ENCODE measurements at regions not wholly inside any gene's neighbourhood (a gene's known extent, or its start where the extent isn't known, plus 50 kb on each side); places are given as distances from the start of the nearest gene placed in this dataset.
"Not testable (repeated sequence)": the region's sequence is repeated elsewhere in the genome, so short reads cannot be mapped to it uniquely, and the experiment has no call there.

GRCh38 chr2:111271647-111272304, 151.1 kb downstream of the BCL2L11 start:
- not testable (repeated sequence) for H3K4me3 ChIP-seq (ENCODE audit: low read length)

GRCh38 chr2:111273007-111273406, 152.3 kb downstream of the BCL2L11 start:
- not testable (repeated sequence) for H4K8ac ChIP-seq (ENCODE audit: low read depth, low read length)

More at GRCh38 chr2:111271647-111272304, 151.1 kb downstream of the BCL2L11 start:
- DNase-seq; H2BK15ac ChIP-seq (replicated peaks; ENCODE audit: low read depth); H3K4me2 ChIP-seq (ENCODE audit: low read length); H3K9ac ChIP-seq (ENCODE audit: low read length); H3K27me3 ChIP-seq (ENCODE audit: insufficient read depth, low read length, poor library complexity); H2BK5ac ChIP-seq (ENCODE audit: low read length); H4K5ac ChIP-seq (ENCODE audit: low read length); H3K36me3 ChIP-seq (ENCODE audit: control insufficient read depth, insufficient read depth, low read length); H3K27ac ChIP-seq (ENCODE audit: low read depth, low read length); H2AK5ac ChIP-seq (ENCODE audit: low read length); H3K23ac ChIP-seq (ENCODE audit: low read length); H3K18ac ChIP-seq (ENCODE audit: low read length); H3K79me1 ChIP-seq (ENCODE audit: low read length); H3K4ac ChIP-seq (ENCODE audit: low read depth, low read length); H2BK120ac ChIP-seq (ENCODE audit: low read depth, low read length); H3K4me1 ChIP-seq (ENCODE audit: control insufficient read depth, low read depth, low read length); H3K79me2 ChIP-seq (ENCODE audit: control insufficient read depth, insufficient read depth, low read length); H4K8ac ChIP-seq (ENCODE audit: low read depth, low read length); H3K56ac ChIP-seq (ENCODE audit: low read length): not testable (repeated sequence)
- WGBS (ENCODE audit: extremely low coverage, insufficient coverage, low lambda C conversion rate) = no CpG with 5 or more reads among the region's 8 CpGs

GRCh38 chr2:111275047-111275853, 154.5 kb downstream of the BCL2L11 start:
- H3K36me3 ChIP-seq (ENCODE audit: control insufficient read depth, insufficient read depth, low read length); H3K18ac ChIP-seq (ENCODE audit: low read length); H4K5ac ChIP-seq (ENCODE audit: low read length); H3K27ac ChIP-seq (ENCODE audit: low read depth, low read length); H3K79me2 ChIP-seq (ENCODE audit: control insufficient read depth, insufficient read depth, low read length); H3K23ac ChIP-seq (ENCODE audit: low read length); H2BK120ac ChIP-seq (ENCODE audit: low read depth, low read length); H3K9ac ChIP-seq (ENCODE audit: low read length); H3K4me3 ChIP-seq (ENCODE audit: low read length); H2AK5ac ChIP-seq (ENCODE audit: low read length); H3K4me1 ChIP-seq (ENCODE audit: control insufficient read depth, low read depth, low read length); H3K27me3 ChIP-seq (ENCODE audit: insufficient read depth, low read length, poor library complexity); H3K56ac ChIP-seq (ENCODE audit: low read length); H2BK5ac ChIP-seq (ENCODE audit: low read length); H2BK15ac ChIP-seq (replicated peaks; ENCODE audit: low read depth); DNase-seq; H3K4me2 ChIP-seq (ENCODE audit: low read length); H3K4ac ChIP-seq (ENCODE audit: low read depth, low read length); H4K8ac ChIP-seq (ENCODE audit: low read depth, low read length); H3K79me1 ChIP-seq (ENCODE audit: low read length): not testable (repeated sequence)
- no CpG with 5 or more reads among the region's 15 CpGs for WGBS (ENCODE audit: extremely low coverage, insufficient coverage, low lambda C conversion rate)

More at GRCh38 chr2:111273007-111273406, 152.3 kb downstream of the BCL2L11 start:
- H3K18ac ChIP-seq (ENCODE audit: low read length); DNase-seq; H3K56ac ChIP-seq (ENCODE audit: low read length); H3K27ac ChIP-seq (ENCODE audit: low read depth, low read length); H2AK5ac ChIP-seq (ENCODE audit: low read length); H3K4me1 ChIP-seq (ENCODE audit: control insufficient read depth, low read depth, low read length); H3K23ac ChIP-seq (ENCODE audit: low read length); H3K4me3 ChIP-seq (ENCODE audit: low read length); H3K9ac ChIP-seq (ENCODE audit: low read length); H3K79me1 ChIP-seq (ENCODE audit: low read length); H2BK5ac ChIP-seq (ENCODE audit: low read length); H4K5ac ChIP-seq (ENCODE audit: low read length); H2BK120ac ChIP-seq (ENCODE audit: low read depth, low read length); H3K4ac ChIP-seq (ENCODE audit: low read depth, low read length); H2BK15ac ChIP-seq (replicated peaks; ENCODE audit: low read depth); H3K36me3 ChIP-seq (ENCODE audit: control insufficient read depth, insufficient read depth, low read length); H3K79me2 ChIP-seq (ENCODE audit: control insufficient read depth, insufficient read depth, low read length); H3K4me2 ChIP-seq (ENCODE audit: low read length); H3K27me3 ChIP-seq (ENCODE audit: insufficient read depth, low read length, poor library complexity): not testable (repeated sequence)
- WGBS (ENCODE audit: extremely low coverage, insufficient coverage, low lambda C conversion rate) = no CpG with 5 or more reads among the region's 7 CpGs

GRCh38 chr2:111275854-111276171, 155.1 kb downstream of the BCL2L11 start:
- not testable (repeated sequence) for H3K9ac ChIP-seq (ENCODE audit: low read length); H3K79me1 ChIP-seq (ENCODE audit: low read length); H3K4me3 ChIP-seq (ENCODE audit: low read length); H3K27ac ChIP-seq (ENCODE audit: low read depth, low read length); H3K18ac ChIP-seq (ENCODE audit: low read length); H2BK120ac ChIP-seq (ENCODE audit: low read depth, low read length); H2BK15ac ChIP-seq (replicated peaks; ENCODE audit: low read depth); H3K27me3 ChIP-seq (ENCODE audit: insufficient read depth, low read length, poor library complexity); H3K4me1 ChIP-seq (ENCODE audit: control insufficient read depth, low read depth, low read length); H3K23ac ChIP-seq (ENCODE audit: low read length); H3K4me2 ChIP-seq (ENCODE audit: low read length); H3K79me2 ChIP-seq (ENCODE audit: control insufficient read depth, insufficient read depth, low read length); DNase-seq; H2BK5ac ChIP-seq (ENCODE audit: low read length); H3K36me3 ChIP-seq (ENCODE audit: control insufficient read depth, insufficient read depth, low read length); H3K56ac ChIP-seq (ENCODE audit: low read length); H3K4ac ChIP-seq (ENCODE audit: low read depth, low read length); H4K8ac ChIP-seq (ENCODE audit: low read depth, low read length); H4K5ac ChIP-seq (ENCODE audit: low read length); H2AK5ac ChIP-seq (ENCODE audit: low read length)
- WGBS (ENCODE audit: extremely low coverage, insufficient coverage, low lambda C conversion rate) = no CpG with 5 or more reads among the region's 3 CpGs

GRCh38 chr2:111278133-111278532, 157.4 kb downstream of the BCL2L11 start:
- not testable (repeated sequence) for H3K18ac ChIP-seq (ENCODE audit: low read length)

More at GRCh38 chr2:111278133-111278532, 157.4 kb downstream of the BCL2L11 start:
- not testable (repeated sequence) for H3K4me3 ChIP-seq (ENCODE audit: low read length); H3K23ac ChIP-seq (ENCODE audit: low read length); DNase-seq; H3K27me3 ChIP-seq (ENCODE audit: insufficient read depth, low read length, poor library complexity); H2BK15ac ChIP-seq (replicated peaks; ENCODE audit: low read depth); H2BK120ac ChIP-seq (ENCODE audit: low read depth, low read length); H4K8ac ChIP-seq (ENCODE audit: low read depth, low read length); H2AK5ac ChIP-seq (ENCODE audit: low read length); H3K4me2 ChIP-seq (ENCODE audit: low read length); H3K56ac ChIP-seq (ENCODE audit: low read length); H2BK5ac ChIP-seq (ENCODE audit: low read length); H3K79me1 ChIP-seq (ENCODE audit: low read length); H3K27ac ChIP-seq (ENCODE audit: low read depth, low read length); H3K36me3 ChIP-seq (ENCODE audit: control insufficient read depth, insufficient read depth, low read length); H3K4me1 ChIP-seq (ENCODE audit: control insufficient read depth, low read depth, low read length); H3K4ac ChIP-seq (ENCODE audit: low read depth, low read length); H3K9ac ChIP-seq (ENCODE audit: low read length); H4K5ac ChIP-seq (ENCODE audit: low read length); H3K79me2 ChIP-seq (ENCODE audit: control insufficient read depth, insufficient read depth, low read length)
- no CpG with 5 or more reads among the region's 3 CpGs for WGBS (ENCODE audit: extremely low coverage, insufficient coverage, low lambda C conversion rate)
